GM23248 (cell line): ENCODE measurements at regions not wholly inside any gene's neighbourhood (a gene's known extent, or its start where the extent isn't known, plus 50 kb on each side); places are given as distances from the start of the nearest gene placed in this dataset.
"Not testable (repeated sequence)": the region's sequence is repeated elsewhere in the genome, so short reads cannot be mapped to it uniquely, and the experiment has no call there.

Source experiments
- DNase-seq: peaks from one replicate; pipeline ENCODE4 v3.0.0-alpha.2; 2015
- H2AFZ ChIP-seq: fragments of 200-600 bp; sonication (generic); 2 replicates; pipeline ENCODE4 v1.6.1; 2016; ENCODE audit warnings: antibody characterized with exemption
- H3F3A ChIP-seq: fragments of 200-600 bp; sonication (generic); 2 replicates; pipeline ENCODE4 v1.6.1; 2016; ENCODE audit warnings: mild to moderate bottlenecking, antibody characterized with exemption, mixed run types; ENCODE audit not compliant: insufficient read depth
- H3K27ac ChIP-seq: fragments of 200-600 bp; sonication (generic); 2 replicates; pipeline ENCODE4 v1.5.1; 2016; ENCODE audit warnings: mild to moderate bottlenecking
- H3K27me3 ChIP-seq: fragments of 200-600 bp; sonication (generic); replicated peaks from 2 replicates; pipeline ENCODE4 v1.6.1; 2016; ENCODE audit warnings: mild to moderate bottlenecking; ENCODE audit not compliant: insufficient read depth
- H3K36me3 ChIP-seq: fragments of 200-600 bp; sonication (generic); 2 replicates; pipeline ENCODE4 v1.6.1; 2016; ENCODE audit warnings: low read depth, mild to moderate bottlenecking
- H3K4me1 ChIP-seq: fragments of 200-600 bp; sonication (generic); 2 replicates; pipeline ENCODE4 v1.6.1; 2016; ENCODE audit warnings: mild to moderate bottlenecking; ENCODE audit not compliant: insufficient read depth
- H3K4me2 ChIP-seq: fragments of 200-600 bp; sonication (generic); one replicate; pipeline ENCODE4 v1.6.1; 2016; ENCODE audit warnings: mild to moderate bottlenecking; ENCODE audit not compliant: unreplicated experiment
- H3K4me3 ChIP-seq: fragments of 200-600 bp; sonication (generic); 2 replicates; pipeline ENCODE4 v1.5.1; 2016; ENCODE audit warnings: mild to moderate bottlenecking
- H3K79me2 ChIP-seq: fragments of 200-600 bp; sonication (generic); 2 replicates; pipeline ENCODE4 v1.6.1; 2016; ENCODE audit warnings: mild to moderate bottlenecking; ENCODE audit not compliant: insufficient read depth
- H3K9ac ChIP-seq: fragments of 200-600 bp; sonication (generic); 2 replicates; pipeline ENCODE4 v1.6.1; 2016; ENCODE audit warnings: mild to moderate bottlenecking
- H3K9me2 ChIP-seq: fragments of 200-600 bp; sonication (generic); 2 replicates; pipeline ENCODE4 v1.6.1; 2016; ENCODE audit warnings: mixed run types, mild to moderate bottlenecking, moderate library complexity; ENCODE audit not compliant: insufficient read depth
- H3K9me3 ChIP-seq: fragments of 200-600 bp; sonication (generic); one replicate; pipeline ENCODE4 v1.6.1; 2017; ENCODE audit warnings: low read depth
- H4K20me1 ChIP-seq: fragments of 200-600 bp; sonication (generic); 2 replicates; pipeline ENCODE4 v1.6.0; 2016; ENCODE audit not compliant: insufficient read depth
- EZH2 ChIP-seq: fragments of 200-600 bp; sonication (generic); IDR thresholded peaks from 2 replicates; pipeline ENCODE4 v1.6.1; 2018; ENCODE audit warnings: antibody characterized with exemption, mild to moderate bottlenecking; ENCODE audit not compliant: insufficient read depth, poor library complexity, severe bottlenecking
- EZH2phosphoT487 ChIP-seq: fragments of 200-600 bp; sonication (generic); IDR thresholded peaks from 2 replicates; pipeline ENCODE4 v1.6.1; 2018; ENCODE audit warnings: antibody characterized with exemption, moderate library complexity, mild to moderate bottlenecking, low read depth; ENCODE audit not compliant: insufficient read depth
- WGBS, 2 experiments: methylation state at CpG; one replicate each; pipeline ENCODE4 v1.1.6; 2015 to 2017; ENCODE audit warnings: low lambda C conversion rate in 2 of 2, low coverage in 1 of 2; ENCODE audit errors: missing lambda C conversion rate in 2 of 2; 5-methylcytosine and 5-hydroxymethylcytosine counted together
- in situ Hi-C: fragments of 300-500 bp; cut with MboI; formaldehyde crosslinking; loops from 2 replicates; pipeline ENCODE4 v1.15.0; 2020

DNA sequence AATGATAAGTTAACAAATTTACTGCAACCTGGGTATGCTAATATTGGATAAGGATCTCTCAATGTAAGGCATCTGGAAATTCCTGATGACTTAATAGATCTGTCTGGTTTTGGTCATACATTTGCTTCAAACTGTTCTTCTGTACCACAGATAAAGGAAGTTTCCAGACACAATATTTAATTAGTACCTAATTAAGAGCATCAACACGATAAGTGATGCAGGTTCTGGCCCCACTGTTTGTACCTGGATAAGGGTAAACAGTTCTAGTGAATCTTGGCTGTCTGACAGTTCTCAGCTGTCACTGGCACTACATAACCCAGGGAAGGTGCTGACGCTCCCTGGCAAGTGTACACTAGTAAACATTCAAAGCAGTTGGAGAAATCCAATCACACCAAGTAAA lies 165.6 kb downstream of the MZT1 start:
- in situ Hi-C loops = no loop called here
- 17 to 25% methylated on average over 2 of the region's 2 CpGs for WGBS, 2 experiments
- no peaks in the 10 kb centered on the region for H3K36me3 ChIP-seq

DNA sequence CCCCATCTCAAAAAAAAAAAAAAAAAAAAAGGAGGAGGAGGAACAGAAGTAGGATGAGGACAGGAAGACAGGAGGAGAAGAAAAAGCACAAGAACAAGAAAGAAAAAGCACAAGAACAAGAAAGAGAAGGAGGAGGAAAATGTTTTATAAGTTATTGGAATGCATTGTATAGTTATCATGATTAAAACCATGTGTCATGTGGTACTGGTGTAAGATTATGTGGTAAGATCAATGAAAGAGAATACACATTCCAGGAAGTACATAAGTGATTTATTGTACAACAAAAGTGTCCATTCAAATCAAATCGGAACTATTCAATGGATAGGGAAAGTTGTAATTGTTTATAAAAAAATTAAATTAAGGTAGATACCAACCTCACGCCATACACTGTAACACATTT lies 167.7 kb downstream of the MZT1 start:
- 1 to 2% methylated on average over 2 of the region's 2 CpGs for WGBS, 2 experiments
- no peak for DNase-seq
- no peaks in the 10 kb centered on the region for H3K27me3 ChIP-seq

More for the DNA sequence above, 165.6 kb downstream of the MZT1 start:
- TF ChIP-seq EZH2phosphoT487 (no peak), EZH2 (no peak)
- H3K9me2 ChIP-seq = no peaks in the 10 kb centered on the region
- H3K4me2 ChIP-seq = no peak overlapping the region
- no peaks in the 10 kb centered on the region for H3F3A ChIP-seq
- H3K27ac ChIP-seq = no peak overlapping the region
- H3K4me3 ChIP-seq = no peak overlapping the region
- H4K20me1 ChIP-seq = no peaks in the 10 kb centered on the region
- H3K4me1 ChIP-seq = no peaks in the 10 kb centered on the region
- no peaks in the 10 kb centered on the region for H3K27me3 ChIP-seq
- no peak overlapping the region for H2AFZ ChIP-seq
- DNase-seq = no peak
- H3K9ac ChIP-seq = no peak overlapping the region
- H3K79me2 ChIP-seq = no peaks in the 10 kb centered on the region
- H3K9me3 ChIP-seq = no peaks in the 10 kb centered on the region

DNA sequence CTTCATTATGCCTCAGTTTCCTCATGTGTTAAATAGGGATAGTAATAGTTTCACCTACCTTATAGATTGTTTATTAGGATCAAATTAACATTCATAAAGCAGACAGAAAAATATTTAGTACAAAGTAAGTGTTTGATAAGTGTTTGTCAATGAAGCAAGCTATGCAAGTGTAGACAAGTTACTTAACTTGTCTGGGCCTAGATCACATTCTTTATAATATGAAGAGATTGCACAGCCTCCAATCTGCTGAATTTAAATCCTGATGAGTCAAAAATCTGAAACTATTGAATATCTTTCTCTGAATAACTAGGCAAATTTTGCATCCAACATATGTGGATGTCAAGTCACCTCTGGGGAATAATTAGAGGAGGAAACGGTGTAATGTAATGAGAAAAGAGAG lies 170.5 kb downstream of the MZT1 start:
- no peaks in the 10 kb centered on the region for H3K36me3 ChIP-seq
- H3K4me1 ChIP-seq = no peaks in the 10 kb centered on the region
- H3K4me3 ChIP-seq = no peak overlapping the region
- H3K79me2 ChIP-seq = no peaks in the 10 kb centered on the region
- no peak overlapping the region for H2AFZ ChIP-seq
- no peak overlapping the region for H3K27ac ChIP-seq
- DNase-seq = no peak
- no peak overlapping the region for H3K4me2 ChIP-seq
- H3K9me2 ChIP-seq = no peaks in the 10 kb centered on the region
- no peak overlapping the region for H3K9ac ChIP-seq
- no peaks in the 10 kb centered on the region for H3K9me3 ChIP-seq
- in situ Hi-C loops = no loop called here
- H3K27me3 ChIP-seq = no peaks in the 10 kb centered on the region
- TF ChIP-seq EZH2 = no peak
- TF ChIP-seq EZH2phosphoT487 = no peak
- 17 to 18% methylated on average over 1 of the region's 1 CpG for WGBS, 2 experiments
- H4K20me1 ChIP-seq = no peaks in the 10 kb centered on the region
- H3F3A ChIP-seq = no peaks in the 10 kb centered on the region

More for the DNA sequence above, 167.7 kb downstream of the MZT1 start:
- no peak overlapping the region for H3K4me3 ChIP-seq
- no peaks in the 10 kb centered on the region for H3K9me2 ChIP-seq
- H3K4me1 ChIP-seq = no peaks in the 10 kb centered on the region
- no peak overlapping the region for H3K27ac ChIP-seq
- in situ Hi-C loops = no loop called here
- H3K4me2 ChIP-seq = no peak overlapping the region
- no peaks in the 10 kb centered on the region for H3F3A ChIP-seq
- H3K9ac ChIP-seq = no peak overlapping the region
- H3K9me3 ChIP-seq = no peaks in the 10 kb centered on the region
- no peaks in the 10 kb centered on the region for H3K36me3 ChIP-seq
- TF ChIP-seq EZH2 (no peak), EZH2phosphoT487 (no peak)
- H3K79me2 ChIP-seq = no peaks in the 10 kb centered on the region
- H4K20me1 ChIP-seq = no peaks in the 10 kb centered on the region
- no peak overlapping the region for H2AFZ ChIP-seq

DNA sequence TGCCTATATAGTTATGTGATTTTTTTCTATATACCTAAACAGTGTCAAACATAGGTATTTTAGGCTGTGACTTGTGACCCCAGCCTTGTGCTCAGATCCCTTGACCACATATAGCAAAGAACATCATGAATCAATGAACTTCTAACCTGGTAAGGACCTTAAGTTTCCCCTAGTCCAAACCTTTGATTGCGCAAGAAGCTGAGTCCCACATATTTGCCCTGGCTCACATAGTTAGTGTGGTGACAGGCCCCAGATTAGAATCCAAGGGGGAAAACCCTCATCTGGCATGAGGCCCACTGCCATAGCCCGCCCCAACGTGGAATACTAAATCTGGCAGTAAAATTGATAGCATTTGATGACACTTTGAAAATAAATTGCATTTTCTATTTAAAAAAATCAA lies 171.8 kb downstream of the MZT1 start:
- Histone ChIP-seq H3K4me3 (no peak overlapping the region), H3K27me3 (no peaks in the 10 kb centered on the region), H3K9ac (no peak overlapping the region), H2AFZ (no peak overlapping the region), H3K27ac (no peak overlapping the region), H3K4me2 (no peak overlapping the region), H3K9me3 (no peaks in the 10 kb centered on the region), H3K79me2 (no peaks in the 10 kb centered on the region), H4K20me1 (no peaks in the 10 kb centered on the region), H3K4me1 (no peaks in the 10 kb centered on the region), H3K9me2 (no peaks in the 10 kb centered on the region), H3K36me3 (no peaks in the 10 kb centered on the region), H3F3A (no peaks in the 10 kb centered on the region)
- in situ Hi-C loops = no loop called here
- no peak for TF ChIP-seq EZH2
- TF ChIP-seq EZH2phosphoT487 = no peak
- WGBS, 2 experiments = 12 to 16% methylated on average over 3 of the region's 3 CpGs
- no peak for DNase-seq

DNA sequence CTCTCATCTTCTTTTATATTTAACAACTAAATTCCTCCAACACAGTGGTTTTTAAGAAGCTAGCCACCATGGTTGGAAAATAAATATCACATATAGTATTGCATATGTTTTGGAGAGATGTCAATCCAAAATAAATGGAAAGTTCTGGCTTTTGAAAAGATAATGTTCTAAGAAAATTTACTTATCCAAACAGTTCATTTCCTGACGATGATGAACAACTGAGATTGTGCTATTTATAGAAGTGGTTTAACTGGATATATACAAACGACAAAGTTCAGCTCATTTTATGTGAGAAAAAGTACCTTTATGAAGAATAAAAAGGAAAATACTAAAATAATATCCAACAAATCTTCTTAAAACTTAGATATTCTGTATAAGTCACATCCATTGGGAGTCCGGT lies 174.7 kb downstream of the MZT1 start:
- Histone ChIP-seq H3F3A (no peaks in the 10 kb centered on the region), H3K9me3 (no peaks in the 10 kb centered on the region), H3K9me2 (no peaks in the 10 kb centered on the region), H4K20me1 (no peaks in the 10 kb centered on the region), H3K36me3 (no peaks in the 10 kb centered on the region), H3K27ac (no peak overlapping the region), H3K27me3 (no peaks in the 10 kb centered on the region), H3K4me1 (no peaks in the 10 kb centered on the region), H3K4me2 (no peak overlapping the region), H3K9ac (no peak overlapping the region), H2AFZ (no peak overlapping the region), H3K4me3 (no peak overlapping the region), H3K79me2 (no peaks in the 10 kb centered on the region)
- TF ChIP-seq EZH2 = no peak
- no peak for TF ChIP-seq EZH2phosphoT487
- in situ Hi-C loops = no loop called here
- 18 to 19% methylated on average over 3 of the region's 3 CpGs for WGBS, 2 experiments
- DNase-seq = no peak

DNA sequence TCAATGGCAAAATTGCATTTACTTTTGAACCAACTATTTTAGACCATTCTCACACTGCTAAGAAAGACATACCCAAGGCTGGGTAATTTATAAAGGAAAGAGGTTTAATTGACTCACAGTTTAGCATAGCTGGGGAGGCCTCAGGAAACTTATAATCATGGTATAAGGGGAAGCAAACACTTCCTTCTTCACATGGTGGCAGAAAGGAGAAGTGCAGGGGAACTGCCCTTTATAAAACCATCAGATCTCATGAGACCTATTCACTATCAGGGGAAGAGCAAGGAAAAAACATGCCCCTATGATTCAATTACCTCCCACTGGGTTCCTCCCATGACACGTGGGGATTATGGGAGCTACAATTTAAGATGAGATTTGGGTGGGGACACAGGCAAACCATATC lies 181.5 kb downstream of the MZT1 start:
- H3K9me3 ChIP-seq, H3K27me3 ChIP-seq, H4K20me1 ChIP-seq, DNase-seq, H3F3A ChIP-seq, H3K36me3 ChIP-seq, H3K9me2 ChIP-seq, H2AFZ ChIP-seq, H3K4me2 ChIP-seq, H3K9ac ChIP-seq, H3K27ac ChIP-seq, H3K4me1 ChIP-seq, H3K79me2 ChIP-seq, in situ Hi-C loops, H3K4me3 ChIP-seq: not testable (repeated sequence)
- 0 to 6% methylated on average over 1 of the region's 1 CpG for WGBS, 2 experiments
